CD4-positive, alpha-beta T cell treated with Interleukin-10 for 1 hour (primary cell): ENCODE measurements at regions not wholly inside any gene's neighbourhood (a gene's known extent, or its start where the extent isn't known, plus 50 kb on each side); places are given as distances from the start of the nearest gene placed in this dataset.
A peak's percentile ranks its signal among the peaks of the same experiment; 100 is the strongest.
"Not testable (repeated sequence)": the region's sequence is repeated elsewhere in the genome, so short reads cannot be mapped to it uniquely, and the experiment has no call there.

Experiments
- DNase-seq: peaks from one replicate; pipeline ENCODE4 v3.0.0-alpha.2; 2020

- DNase-seq, result no peak
These were observed 102.1 kb upstream of the IGLL5 start for GRCh38 chr22:22785316-22786065.

DNA sequence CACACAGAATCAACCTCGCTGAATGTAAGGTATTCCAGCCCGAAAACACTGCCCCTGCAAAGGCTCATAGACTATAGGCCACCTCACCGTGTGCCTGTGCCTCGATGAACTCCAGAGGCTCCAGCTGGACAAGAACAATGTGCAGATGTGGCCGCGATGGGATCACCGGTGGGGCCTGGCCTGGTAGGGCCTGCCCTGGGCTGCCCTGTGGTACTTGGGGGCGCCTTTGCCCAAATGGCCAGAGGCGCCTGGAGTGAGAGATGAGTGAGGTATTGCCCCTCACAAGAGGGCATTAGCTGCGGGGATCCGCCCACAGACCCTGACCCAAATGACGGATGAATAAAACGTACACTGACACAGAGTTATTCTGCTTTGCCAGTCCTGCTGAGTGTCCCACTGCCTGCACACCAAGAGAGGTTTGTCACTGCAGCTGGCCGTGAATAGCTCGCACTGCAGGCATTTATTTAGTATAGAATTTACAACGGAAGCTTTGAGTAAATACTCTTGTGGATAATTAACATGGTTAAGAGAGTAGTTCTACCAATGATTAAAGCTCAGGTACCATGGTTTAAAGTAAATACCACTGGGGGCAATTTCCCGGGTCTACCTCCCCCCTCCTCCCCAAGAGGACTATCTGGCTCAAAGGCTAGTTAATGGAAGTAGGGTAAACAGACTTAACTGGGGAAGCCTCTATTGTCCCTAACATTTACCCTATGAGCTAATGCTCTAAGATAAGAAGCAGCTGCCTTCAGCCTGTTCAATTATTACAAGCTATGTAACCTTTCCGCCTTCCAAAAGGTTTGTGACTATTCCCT lies 101.1 kb upstream of the IGLL5 start:
- no peak for DNase-seq

DNA sequence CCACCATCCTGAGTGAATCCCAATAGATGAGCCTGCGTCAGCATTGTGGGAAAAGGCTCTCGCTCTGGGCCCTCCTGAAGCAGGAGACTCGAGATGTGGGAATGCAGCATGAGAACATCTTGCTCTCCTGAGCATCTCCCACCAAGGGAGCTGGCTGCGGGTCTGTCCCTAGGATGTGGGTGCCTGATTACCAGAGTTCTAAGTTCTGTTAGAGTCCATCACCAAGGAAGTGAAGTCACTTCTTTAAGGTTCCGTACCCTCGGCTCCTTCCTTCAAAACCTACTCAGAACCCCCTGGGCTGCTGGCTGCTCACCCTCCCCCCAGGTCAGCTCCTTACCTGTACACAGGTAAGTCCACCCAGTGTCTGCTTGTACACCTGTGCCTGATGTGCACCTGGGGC lies 100.5 kb upstream of the IGLL5 start:
- DNase-seq, result no peak

DNA sequence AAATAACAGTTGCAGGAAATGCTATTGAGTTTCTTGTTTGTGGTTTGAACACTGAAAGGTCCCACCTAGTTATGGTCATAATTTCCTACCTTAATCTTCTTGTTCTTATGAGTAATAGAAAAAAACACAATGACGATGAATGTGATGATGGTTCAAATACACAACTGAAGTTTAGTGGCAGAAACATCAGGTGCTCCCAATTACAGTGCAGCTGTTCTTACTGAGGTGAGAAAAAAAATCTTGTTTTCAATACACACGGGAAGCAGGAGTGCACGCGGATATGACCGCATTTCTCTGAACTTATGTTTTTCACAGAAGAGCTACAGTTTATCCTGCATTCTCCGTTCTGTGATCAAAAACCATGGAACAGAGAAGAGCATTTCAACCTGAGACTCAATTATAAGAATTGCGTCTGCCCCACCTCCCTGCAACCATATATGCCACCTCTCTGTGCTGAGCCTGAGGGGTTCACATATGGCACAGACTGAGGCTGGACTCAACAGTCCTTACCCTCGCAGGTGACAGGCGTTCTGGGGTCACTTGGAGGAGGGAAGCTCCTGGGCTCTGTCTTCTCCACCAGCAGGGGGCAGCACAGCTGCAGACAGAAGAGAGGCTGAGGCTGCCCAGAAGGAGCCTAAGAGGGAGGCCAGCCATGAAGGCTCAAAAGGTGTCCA lies 99.7 kb upstream of the IGLL5 start:
- peak; percentile 75 for DNase-seq

- DNase-seq, result no peak
These were observed 99.1 kb upstream of the IGLL5 start for GRCh38 chr22:22788460-22789037.

DNA sequence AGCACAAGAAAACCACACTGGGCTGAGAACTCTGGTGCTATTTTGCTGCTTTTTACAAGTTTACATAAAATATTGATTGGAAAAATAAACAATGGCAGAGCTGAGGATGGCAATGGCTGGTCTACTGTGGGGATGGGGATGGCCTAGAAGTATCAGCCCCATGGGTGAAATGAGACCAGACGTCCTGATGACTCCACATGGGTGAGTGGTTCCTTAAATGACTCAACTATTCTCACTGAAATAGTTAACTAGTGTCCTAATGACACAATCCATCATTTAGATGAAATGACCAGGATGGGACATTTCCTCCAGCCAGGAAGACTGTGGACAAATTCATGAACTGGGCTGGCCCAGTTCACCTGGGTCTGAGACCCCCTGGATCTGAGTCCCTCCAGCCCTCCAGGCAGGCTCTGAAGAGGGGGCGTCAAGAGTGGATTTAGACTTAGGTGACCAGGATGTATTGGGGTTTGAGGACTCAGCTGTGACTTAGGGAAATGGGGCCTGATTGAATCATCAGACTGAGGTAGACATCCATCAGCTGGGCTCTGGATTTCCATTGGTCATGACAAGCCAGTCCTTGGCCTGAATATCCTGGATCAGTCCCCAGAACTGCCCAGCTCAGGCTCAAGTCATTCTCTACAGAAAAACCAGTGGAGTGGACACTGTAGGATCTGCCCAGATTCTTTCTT lies 98.2 kb upstream of the IGLL5 start:
- no peak for DNase-seq

DNA sequence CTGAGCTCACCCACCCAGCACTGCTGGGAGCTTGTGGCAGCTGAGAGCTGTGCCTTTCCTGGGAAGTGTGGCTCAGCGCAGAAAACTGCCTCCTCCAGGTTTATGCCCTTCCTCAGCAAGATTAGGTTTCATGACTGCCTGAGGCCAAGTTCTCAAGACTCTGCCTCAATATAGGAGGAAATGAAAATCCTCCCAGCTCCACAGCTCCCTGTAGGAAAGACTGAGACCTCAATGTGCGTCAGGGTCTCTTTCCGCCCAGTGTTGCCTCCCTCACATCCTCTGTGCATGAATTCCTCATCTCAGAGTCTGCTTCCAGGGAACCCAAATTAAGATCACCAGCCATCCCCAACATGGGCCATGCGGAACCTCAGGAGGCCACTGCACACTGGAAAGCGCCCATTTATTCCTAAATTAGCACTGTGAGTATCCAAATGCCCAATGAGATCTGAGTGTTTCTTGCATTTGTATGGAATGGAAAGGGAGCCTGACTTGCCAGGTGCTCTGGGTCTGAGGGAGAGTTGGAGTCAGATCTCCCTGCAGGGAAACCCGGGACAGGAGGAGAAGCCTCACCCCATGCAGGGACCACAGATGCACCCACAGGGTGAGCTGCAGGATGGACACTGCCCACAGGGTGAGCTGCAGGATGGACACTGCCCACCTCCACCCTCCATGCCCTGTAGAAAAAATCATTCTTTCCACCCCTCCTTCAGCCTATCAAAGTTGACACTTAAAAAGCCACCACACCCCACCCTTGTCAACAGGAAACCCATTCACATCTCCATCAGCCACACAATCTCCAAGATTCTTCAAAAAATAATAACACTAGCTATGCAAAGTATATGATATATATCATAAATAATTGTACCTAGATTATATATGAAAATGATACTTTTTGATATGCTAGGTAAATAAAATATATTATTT lies 97.4 kb upstream of the IGLL5 start:
- peak; percentile 33 for DNase-seq

GRCh38 chr22:22791438-22792181 lies 96.0 kb upstream of the IGLL5 start:
- DNase-seq, result no peak

DNA sequence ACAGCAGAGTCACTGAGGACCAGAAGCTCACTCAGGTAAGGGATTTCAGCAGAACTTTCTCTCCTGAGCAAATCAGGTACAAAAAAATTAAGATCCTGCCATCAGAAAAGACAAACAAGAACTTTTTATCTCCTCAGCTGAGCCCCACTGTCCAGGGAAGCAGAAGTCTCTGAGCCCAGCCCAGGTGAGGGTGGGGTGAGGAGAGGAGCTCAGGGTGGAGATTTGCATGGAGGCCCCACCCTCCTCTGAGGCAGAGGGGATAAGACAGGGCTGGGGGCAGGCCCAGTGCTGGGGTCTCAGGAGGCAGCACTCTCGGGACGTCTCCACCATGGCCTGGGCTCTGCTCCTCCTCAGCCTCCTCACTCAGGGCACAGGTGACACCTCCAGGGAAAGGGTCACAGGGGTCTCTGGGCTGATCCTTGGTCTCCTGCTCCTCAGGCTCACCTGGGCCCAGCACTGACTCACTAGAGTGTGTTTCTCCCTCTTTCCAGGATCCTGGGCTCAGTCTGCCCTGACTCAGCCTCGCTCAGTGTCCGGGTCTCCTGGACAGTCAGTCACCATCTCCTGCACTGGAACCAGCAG lies 95.3 kb upstream of the IGLL5 start:
- DNase-seq, result not testable (repeated sequence)

DNA sequence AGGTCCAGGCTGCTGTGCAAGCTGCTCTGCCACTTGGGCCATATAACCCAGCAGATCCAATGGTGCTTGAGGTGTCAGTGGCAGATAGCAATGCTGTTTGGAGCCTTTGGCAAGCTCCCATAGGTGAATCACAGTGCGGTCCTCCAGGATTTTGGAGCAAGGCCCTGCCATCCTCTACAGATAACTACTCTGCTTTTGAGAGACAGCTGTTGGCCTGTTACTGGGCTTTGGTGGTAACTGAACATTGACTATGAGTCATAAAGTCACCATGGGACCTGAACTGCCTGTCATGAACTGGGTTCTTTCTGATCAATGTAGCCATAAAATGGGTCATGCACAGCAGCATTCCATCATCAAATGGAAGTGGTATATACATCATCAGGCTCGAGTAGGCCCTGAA lies 92.0 kb upstream of the IGLL5 start:
- not testable (repeated sequence) for DNase-seq

DNA sequence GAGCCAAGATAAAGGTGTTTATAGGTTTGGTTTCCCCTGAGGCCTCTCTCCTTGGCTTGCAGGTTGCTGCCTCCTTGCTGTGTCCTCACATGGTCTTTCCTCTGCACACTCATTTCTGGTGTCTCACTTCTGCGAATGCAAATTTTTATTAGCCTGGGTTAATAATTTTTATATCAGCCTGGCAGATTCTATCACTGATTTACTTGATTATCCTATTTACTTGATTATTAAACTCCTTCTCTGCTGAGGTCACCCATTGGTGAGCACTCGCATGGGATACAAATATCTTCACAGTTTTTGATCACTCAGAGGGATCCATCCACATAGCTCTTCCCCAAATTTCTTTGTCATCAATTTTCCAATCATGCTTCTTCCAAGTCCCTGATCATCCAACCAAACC lies 90.9 kb upstream of the IGLL5 start:
- no peak for DNase-seq

DNA sequence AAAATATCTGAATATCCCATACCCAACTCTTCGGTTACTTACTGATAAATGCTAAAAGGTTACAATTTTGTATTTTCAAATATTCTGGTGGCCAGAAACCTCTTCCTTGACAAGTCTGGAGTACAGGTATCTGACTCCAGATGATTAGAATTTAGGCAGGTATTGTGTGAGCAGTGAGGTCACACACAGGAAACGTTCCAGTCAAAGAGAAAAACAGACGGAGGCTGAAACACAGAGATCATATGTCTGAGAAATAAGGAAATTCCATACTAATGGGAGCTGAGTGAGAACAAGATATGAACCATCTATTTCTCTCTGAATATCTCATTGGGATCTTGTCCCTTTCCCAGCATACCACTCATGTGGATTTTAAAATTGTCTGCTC lies 89.4 kb upstream of the IGLL5 start:
- no peak for DNase-seq

DNA sequence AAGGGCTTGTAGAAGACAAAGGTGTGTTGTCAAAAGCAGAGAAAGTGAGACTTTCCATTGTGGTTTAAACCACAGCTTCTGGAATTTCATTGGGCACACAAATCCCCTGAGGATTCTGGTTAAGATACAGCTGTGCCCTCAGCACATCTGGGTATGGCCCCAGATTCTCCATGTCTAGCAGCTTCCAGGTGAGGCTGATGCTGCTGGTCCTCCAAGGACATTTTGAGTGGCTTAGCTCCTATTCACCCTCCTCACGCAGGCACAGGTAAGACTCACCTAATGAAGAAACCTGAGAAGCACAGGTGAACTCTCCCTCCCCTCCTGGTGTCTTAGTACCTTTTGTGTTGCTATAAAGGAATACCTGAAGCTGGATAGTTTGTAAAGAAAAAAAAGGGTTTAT lies 88.9 kb upstream of the IGLL5 start:
- DNase-seq, result no peak

DNA sequence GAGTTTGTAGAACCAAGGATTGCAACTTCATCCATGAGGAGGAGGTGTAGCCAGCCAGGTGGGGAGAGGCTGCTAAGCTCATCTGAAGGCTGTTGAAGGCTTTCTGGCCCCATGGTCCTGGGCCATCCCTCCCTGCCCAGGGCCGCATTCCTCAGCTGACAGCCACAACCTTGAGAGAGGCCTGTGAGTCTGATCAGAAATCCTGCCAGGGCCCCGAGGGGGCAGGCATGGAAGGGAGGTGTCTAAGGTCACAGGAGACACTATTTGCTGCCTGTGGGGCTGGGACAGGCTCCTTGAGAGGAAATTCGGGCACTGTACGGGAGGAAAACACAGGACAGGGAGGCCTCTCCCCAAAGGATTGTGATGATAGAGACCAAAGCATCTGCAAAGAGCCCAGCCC lies 88.1 kb upstream of the IGLL5 start:
- no peak for DNase-seq

DNA sequence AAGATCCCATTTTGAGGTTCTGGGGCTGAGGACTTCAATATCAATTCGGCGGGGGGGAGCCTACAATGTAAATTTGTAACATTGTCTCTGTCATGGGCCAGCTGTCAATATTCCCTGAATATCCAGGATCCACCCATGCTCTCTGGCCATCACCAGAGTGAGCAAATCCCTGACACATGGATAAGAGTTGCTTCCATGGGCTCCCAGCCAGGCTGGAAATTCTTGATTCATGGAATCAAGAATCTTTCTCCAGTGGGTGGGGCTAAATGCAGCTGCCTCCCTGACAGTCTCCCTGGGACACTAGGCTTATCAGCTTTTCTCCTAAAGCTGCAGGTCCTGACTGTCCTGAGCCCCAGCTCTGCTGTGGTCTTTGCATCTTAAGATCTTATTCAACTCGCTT lies 86.9 kb upstream of the IGLL5 start:
- DNase-seq, result no peak

GRCh38 chr22:22802339-22802970 lies 85.2 kb upstream of the IGLL5 start:
- peak; percentile 70 for DNase-seq

DNA sequence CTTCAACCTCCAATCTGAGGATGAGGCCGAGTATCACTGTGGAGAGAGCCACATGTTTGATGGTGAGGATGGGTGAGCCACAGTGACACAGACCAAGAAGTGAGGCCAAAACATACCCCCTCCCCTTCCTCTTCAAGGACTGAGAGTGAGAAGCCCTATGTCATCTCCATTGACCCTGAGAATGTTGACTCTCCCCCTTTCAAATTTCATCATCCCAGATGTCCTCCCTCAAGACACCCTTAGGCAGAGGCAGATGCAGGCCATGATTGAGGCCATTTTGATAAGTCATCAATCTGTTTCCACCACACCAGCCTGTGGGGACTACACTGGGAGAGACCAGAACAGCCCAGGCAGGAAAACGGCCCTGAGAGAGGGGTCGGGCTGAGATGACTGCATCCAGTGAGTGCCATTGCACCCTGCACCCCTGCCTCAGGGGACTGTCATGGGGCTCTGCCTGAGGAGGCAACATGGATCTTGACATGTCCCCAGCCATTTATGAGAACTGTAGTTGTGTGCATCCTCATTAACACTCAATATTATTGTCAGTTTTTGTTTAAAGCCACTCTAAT lies 84.2 kb upstream of the IGLL5 start:
- DNase-seq, result no peak

DNA sequence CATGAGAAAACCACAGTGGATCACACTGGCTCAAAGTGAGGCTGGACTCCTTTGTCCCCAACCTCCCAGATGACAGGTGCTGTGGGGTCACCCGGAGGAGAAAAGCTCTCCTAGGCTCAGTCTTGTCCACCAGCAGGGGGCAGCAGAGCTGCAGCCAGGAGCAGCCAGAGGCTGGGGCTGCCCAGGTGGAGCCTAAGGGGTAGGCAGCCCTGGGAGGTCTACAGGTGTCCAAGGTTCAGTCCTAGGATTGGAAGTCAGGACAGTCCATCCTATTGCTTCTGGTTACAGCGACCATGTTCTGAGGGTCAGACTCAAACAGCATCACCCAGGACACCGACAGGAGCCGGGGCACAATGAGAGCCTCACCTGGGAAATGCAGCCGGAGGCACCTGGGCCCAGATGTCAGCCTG lies 77.6 kb upstream of the IGLL5 start:
- DNase-seq, result peak; percentile 72

- no peak for DNase-seq
These were observed 77.1 kb upstream of the IGLL5 start for GRCh38 chr22:22810471-22810870.
